NCI-H1092 treated with DMSO at 0.1 percent for 48 hours (cell line): ENCODE measurements at regions not wholly inside any gene's neighbourhood (a gene's known extent, or its start where the extent isn't known, plus 50 kb on each side); places are given as distances from the start of the nearest gene placed in this dataset.
A peak's percentile ranks its signal among the peaks of the same experiment; 100 is the strongest.

Experiments
- DNase-seq: peaks from one replicate; lab custom pipeline; 2025; lab: John Stamatoyannopoulos, UW

GRCh38 chrX:95029571-95029970 is 1355.6 kb downstream of the FAM133A start:
- DNase-seq, result no peak

GRCh38 chrX:95040104-95040503 is 1366.1 kb downstream of the FAM133A start:
- DNase-seq, result no peak

GRCh38 chrX:95044331-95044730 is 1370.3 kb downstream of the FAM133A start:
- DNase-seq, result no peak

GRCh38 chrX:95055991-95056390 is 1382.0 kb downstream of the FAM133A start:
- no peak for DNase-seq

DNA sequence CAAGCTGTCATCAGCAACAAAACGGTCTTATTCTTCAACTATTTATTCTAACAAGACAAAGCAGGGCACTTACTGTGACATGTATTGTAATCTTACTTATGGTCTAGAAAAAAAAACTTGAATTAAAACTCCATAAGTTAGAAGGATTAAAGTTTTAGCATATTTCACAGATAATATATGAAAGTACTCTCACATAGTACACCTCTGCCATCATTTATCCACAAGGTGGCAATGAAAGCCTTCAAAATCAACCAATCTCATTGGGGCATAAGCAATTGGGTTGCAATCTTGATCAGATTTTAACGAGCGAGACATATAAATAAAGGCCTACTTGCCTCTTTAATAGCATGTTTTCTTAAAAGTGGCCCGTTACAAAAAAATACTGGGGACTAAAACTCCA is 1382.9 kb downstream of the FAM133A start:
- no peak for DNase-seq

- no peak for DNase-seq
Observed at GRCh38 chrX:95057341-95057740, 1383.3 kb downstream of the FAM133A start.

- DNase-seq, result no peak
Observed at GRCh38 chrX:95058815-95059214, 1384.8 kb downstream of the FAM133A start.

DNA sequence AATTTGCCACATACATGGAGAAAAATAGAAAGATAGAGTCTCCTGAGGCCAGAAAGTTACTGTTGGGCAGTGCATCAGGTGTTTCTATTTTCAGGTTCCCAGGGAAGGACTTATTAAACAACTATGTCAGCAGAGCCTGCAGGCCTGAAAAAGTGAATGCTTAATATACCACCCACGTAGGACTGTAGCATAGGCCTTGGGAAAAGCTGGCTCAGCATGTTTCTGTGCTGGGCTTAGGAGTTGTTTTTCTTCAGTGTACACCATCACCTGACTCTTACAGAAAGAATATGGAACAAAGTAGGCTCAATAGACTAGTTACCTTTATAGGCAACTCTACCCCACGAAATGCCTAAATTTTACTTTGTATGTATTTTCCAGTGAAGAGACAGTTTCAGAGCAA is 1385.9 kb downstream of the FAM133A start:
- DNase-seq, result no peak

GRCh38 chrX:95063554-95063953 is 1389.5 kb downstream of the FAM133A start:
- DNase-seq, result no peak

- DNase-seq, result no peak
Observed at GRCh38 chrX:95065151-95065550, 1391.1 kb downstream of the FAM133A start.

DNA sequence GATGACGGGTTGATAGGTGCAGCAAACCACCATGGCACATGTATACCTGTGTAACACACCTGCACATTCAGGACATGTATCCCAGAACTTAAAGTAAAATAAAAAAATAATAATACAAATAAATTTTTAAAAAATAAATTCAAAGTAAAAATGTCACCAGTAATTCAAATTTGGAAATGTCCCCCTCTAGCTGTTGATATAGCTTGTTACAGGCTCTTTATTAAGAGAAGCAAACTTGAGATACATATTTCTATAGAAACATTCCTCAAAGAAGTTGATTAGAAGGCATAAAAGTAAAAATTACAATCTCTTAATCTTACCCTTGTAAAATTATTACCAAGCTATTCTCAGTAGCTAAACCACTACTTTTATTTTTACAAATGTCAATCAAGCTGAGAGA is 1397.0 kb downstream of the FAM133A start:
- no peak for DNase-seq

GRCh38 chrX:95071621-95072020 is 1397.6 kb downstream of the FAM133A start:
- no peak for DNase-seq

- peak; percentile 2 for DNase-seq
Observed at GRCh38 chrX:95076449-95076848, 1402.4 kb downstream of the FAM133A start.

GRCh38 chrX:95101851-95102390 is 1427.9 kb downstream of the FAM133A start:
- no peak for DNase-seq

DNA sequence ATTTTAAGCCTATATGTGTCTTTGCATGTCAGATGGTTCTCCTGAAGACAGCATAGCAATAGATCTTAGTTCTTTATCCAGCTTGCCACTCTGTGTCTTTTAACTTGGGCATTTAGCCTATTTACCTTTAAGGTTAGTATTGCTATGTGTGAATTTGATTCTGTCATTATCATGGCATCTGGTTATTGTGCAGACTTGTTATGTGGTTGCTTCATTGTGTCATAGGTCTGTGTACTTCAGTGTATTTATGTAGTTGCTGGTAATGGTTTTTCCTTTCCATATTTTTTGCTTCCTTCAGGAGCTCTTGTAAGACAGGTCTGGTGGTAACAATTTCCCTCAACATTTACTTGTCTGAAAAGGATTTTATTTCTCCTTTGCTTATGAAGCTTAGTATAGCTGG is 1443.5 kb downstream of the FAM133A start:
- no peak for DNase-seq

DNA sequence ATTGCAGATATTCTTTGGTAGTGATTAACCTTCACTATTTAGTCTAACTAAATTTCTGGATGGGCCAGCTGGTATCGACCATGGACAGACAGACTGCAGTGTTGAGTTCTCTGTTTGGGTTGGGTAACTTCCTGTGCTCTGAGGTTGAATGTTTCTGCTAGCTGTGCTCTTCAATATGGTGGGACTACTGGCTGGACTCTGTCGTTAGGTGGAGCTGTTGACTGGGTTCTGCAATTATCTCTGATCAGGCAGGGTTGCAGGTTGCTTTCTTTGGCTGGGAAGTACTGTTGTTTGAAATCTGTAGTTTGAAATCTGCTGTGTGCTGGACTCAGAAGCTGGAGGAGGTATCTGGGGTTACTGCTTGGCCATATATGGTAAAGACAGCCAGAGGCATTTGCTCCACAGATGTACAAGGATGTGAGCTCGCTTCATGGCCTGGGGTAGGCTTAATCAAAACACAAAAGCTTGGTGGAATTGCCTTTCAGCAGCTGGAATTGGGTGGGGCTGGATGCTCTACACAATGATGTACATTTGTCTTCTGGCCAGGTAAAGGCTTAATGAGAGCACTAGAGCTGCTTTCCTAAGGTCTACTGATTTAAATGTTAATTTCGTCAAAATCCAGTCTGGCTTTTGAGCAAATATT is 1472.0 kb downstream of the FAM133A start:
- no peak for DNase-seq

GRCh38 chrX:95152810-95153209 is 1478.8 kb downstream of the FAM133A start:
- DNase-seq, result no peak

DNA sequence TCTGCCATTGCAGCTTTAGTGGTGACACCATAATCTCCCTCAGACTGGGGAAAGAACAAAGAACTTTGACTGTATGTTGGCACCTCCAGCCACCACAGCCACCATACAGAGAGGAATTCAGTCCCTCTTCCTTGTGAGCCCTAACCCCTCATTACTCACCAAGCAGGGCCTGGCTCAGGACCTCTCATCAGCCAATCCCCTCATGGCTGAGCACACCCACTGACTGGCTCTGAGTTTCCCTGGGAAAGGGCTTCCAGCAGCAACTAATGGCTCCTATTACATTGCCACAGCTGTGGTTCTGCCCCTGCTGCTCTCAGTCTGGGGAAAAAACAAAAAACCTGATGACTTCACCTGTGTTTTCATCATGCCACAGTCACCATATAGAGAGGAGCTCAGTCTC is 1482.6 kb downstream of the FAM133A start:
- DNase-seq, result no peak
